ENCODE measurements at regions not wholly inside any gene's neighbourhood (a gene's known extent, or its start where the extent isn't known, plus 50 kb on each side); places are given as distances from the start of the nearest gene placed in this dataset.

DNA sequence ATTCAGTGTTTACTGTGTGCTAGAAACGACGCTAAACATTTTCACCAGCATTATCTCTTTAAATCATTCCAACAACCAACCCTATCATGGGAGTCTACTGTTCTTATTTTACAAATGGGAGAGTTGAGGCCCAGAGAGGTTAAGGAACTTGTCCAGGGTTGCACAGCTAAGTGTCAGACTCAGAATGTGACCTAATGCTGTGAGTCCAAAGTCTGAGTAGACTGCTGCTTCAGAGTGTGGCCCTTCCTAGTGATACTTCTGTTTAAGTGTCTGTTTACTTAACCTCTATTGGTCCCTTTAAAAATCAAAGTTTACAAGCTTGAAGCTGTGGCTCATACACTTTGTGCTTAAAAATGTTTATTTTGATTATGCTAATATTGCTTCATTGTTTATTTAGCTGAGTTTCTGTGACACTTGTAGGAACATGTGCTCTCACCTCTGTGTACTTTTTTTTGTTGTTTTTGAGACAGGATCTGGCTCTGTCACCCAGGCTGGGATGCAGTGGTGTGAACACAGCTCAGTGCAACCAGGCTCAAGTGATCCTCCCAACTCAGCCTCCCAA, 84.4 kb upstream of the SYPL1 start:
- Histone ChIP-seq H3K4me1 (ENCODE audit: control insufficient read depth in 5 of 5, insufficient read depth in 5 of 5, low read length in 5 of 5) (peaks cover 1 to 15% (median 8%) of the 10 kb centered on the region in 5 donors), H3K27ac (ENCODE audit: low read depth, low read length) (no peak overlapping the region), H3K4me3 (ENCODE audit: low read depth in 1 of 5, low read length in 5 of 5) (no peak overlapping the region), H3K36me3 (ENCODE audit: control insufficient read depth in 5 of 5, insufficient read depth in 5 of 5, low read length in 5 of 5) (no peaks in the 10 kb centered on the region), H3K9me3 (ENCODE audit: control insufficient read depth in 5 of 5, low read length in 5 of 5) (no peaks in the 10 kb centered on the region), H3K27me3 (ENCODE audit: control insufficient read depth in 5 of 5, insufficient read depth in 4 of 5, low read length in 5 of 5) (no peaks in the 10 kb centered on the region), H3K9ac (ENCODE audit: low read length in 5 of 5) (no peak overlapping the region)

DNA sequence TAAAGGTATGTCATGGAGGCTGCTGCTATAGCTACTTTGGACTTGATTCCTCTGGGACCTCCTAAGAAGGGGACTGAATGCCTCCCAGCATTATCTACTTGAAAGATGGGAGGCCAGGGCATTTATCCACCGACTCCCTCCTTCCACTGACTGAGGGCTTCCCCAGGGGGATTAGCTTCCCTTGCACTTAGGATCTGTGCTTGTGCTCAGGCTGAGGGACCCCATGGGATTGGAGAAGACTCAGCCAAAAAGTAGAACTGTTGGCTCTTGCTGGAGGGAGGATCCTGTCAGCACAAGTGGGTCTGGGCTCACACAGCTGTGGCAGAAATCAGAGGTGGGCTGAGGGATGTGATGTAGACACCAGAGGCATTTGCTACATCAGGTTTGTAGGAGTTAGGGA, 81.5 kb upstream of the SYPL1 start:
- Histone ChIP-seq H3K27ac (ENCODE audit: low read depth, low read length) (no peak overlapping the region), H3K4me1 (ENCODE audit: control insufficient read depth in 5 of 5, insufficient read depth in 5 of 5, low read length in 5 of 5) (peaks cover 0 to 14% (median 1%) of the 10 kb centered on the region in 5 donors), H3K4me3 (ENCODE audit: low read depth in 1 of 5, low read length in 5 of 5) (no peak overlapping the region), H3K36me3 (ENCODE audit: control insufficient read depth in 5 of 5, insufficient read depth in 5 of 5, low read length in 5 of 5) (no peaks in the 10 kb centered on the region), H3K9me3 (ENCODE audit: control insufficient read depth in 5 of 5, low read length in 5 of 5) (no peaks in the 10 kb centered on the region), H3K27me3 (ENCODE audit: control insufficient read depth in 5 of 5, insufficient read depth in 4 of 5, low read length in 5 of 5) (no peaks in the 10 kb centered on the region), H3K9ac (ENCODE audit: low read length in 5 of 5) (no peak overlapping the region)

- Histone ChIP-seq H3K4me3 (ENCODE audit: low read depth in 1 of 5, low read length in 5 of 5) (no peak overlapping the region), H3K36me3 (ENCODE audit: control insufficient read depth in 5 of 5, insufficient read depth in 5 of 5, low read length in 5 of 5) (no peaks in the 10 kb centered on the region), H3K27ac (ENCODE audit: low read depth, low read length) (peak overlapping the region; percentile 20), H3K9ac (ENCODE audit: low read length in 5 of 5) (no peak overlapping the region), H3K4me1 (ENCODE audit: control insufficient read depth in 5 of 5, insufficient read depth in 5 of 5, low read length in 5 of 5) (peaks cover 0 to 14% (median 1%) of the 10 kb centered on the region in 5 donors), H3K9me3 (ENCODE audit: control insufficient read depth in 5 of 5, low read length in 5 of 5) (no peaks in the 10 kb centered on the region), H3K27me3 (ENCODE audit: control insufficient read depth in 5 of 5, insufficient read depth in 4 of 5, low read length in 5 of 5) (no peaks in the 10 kb centered on the region)
Measured at GRCh38 chr7:106190589-106191330, 78.6 kb upstream of the SYPL1 start.

DNA sequence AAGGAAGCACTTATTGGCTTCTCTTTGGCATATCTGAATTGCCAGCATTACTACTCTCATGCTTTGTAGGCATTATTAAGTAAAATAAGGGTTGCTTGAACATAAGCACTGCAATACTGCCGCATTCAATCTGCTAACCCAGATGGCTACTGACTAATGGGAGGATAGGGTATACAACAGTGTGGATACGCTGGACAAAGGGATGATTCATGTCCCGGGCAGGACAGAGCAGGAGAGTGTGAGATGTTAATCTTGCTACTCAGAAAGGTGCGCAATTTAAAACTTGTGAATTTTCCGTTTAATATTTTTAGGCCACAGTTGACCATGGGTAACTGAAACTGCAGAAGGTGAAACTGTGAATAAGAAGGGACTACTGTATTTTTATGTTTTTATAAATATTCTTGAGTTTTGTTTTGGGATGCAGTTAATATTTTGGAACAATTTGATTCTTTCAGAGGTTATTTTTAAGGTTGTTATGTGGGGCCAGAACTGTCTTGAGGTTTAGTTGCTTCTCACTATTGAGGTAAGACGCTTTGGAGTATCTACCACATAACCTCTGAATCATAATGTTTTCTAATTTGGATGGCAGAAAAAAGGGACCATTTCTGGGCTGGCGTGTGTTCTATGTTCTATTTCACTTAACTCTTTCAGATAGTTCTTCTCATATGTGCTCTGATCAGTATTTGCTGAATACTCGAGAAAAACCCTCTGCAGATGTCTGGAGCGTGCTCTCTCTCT, 75.7 kb upstream of the SYPL1 start:
- no peaks in the 10 kb centered on the region for H3K36me3 ChIP-seq (ENCODE audit: control insufficient read depth in 5 of 5, insufficient read depth in 5 of 5, low read length in 5 of 5)
- H3K27me3 ChIP-seq (ENCODE audit: control insufficient read depth in 5 of 5, insufficient read depth in 4 of 5, low read length in 5 of 5), result no peaks in the 10 kb centered on the region
- no peak overlapping the region for H3K4me3 ChIP-seq (ENCODE audit: low read depth in 1 of 5, low read length in 5 of 5)
- peaks cover 0 to 14% (median 0%) of the 10 kb centered on the region in 5 donors for H3K4me1 ChIP-seq (ENCODE audit: control insufficient read depth in 5 of 5, insufficient read depth in 5 of 5, low read length in 5 of 5)
- H3K9me3 ChIP-seq (ENCODE audit: control insufficient read depth in 5 of 5, low read length in 5 of 5), result no peaks in the 10 kb centered on the region
- H3K27ac ChIP-seq (ENCODE audit: low read depth, low read length), result no peak overlapping the region
- H3K9ac ChIP-seq (ENCODE audit: low read length in 5 of 5), result no peak overlapping the region

DNA sequence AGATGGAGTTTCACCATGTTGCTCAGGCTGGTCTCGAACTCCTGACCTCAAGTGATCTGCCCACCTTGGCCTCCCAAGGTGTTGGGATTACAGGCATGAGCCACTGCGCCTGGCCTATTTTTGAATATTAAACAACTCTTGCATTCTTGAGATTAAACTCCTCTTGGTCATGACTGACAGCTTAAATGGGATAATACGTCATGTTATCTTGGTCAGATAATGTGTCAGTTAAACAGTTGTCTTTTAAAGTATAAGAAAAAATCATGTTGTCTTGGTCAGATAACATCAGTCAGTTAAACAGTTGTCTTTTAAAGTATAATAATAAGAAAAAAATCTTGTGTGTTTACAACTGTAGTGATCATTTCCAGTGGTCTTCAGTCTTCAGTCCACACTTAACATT, 73.6 kb upstream of the SYPL1 start:
- H3K9me3 ChIP-seq (ENCODE audit: control insufficient read depth in 5 of 5, low read length in 5 of 5), result no peaks in the 10 kb centered on the region
- peaks cover 0 to 6% (median 0%) of the 10 kb centered on the region in 5 donors for H3K4me1 ChIP-seq (ENCODE audit: control insufficient read depth in 5 of 5, insufficient read depth in 5 of 5, low read length in 5 of 5)

GRCh38 chr7:106183952-106184351, 71.8 kb upstream of the SYPL1 start:
- Histone ChIP-seq H3K27me3 (ENCODE audit: control insufficient read depth in 5 of 5, insufficient read depth in 4 of 5, low read length in 5 of 5) (no peaks in the 10 kb centered on the region), H3K27ac (ENCODE audit: low read depth, low read length) (no peak overlapping the region), H3K4me1 (ENCODE audit: control insufficient read depth in 5 of 5, insufficient read depth in 5 of 5, low read length in 5 of 5) (peaks cover 0 to 7% (median 0%) of the 10 kb centered on the region in 5 donors), H3K9ac (ENCODE audit: low read length in 5 of 5) (no peak overlapping the region), H3K36me3 (ENCODE audit: control insufficient read depth in 5 of 5, insufficient read depth in 5 of 5, low read length in 5 of 5) (no peaks in the 10 kb centered on the region), H3K9me3 (ENCODE audit: control insufficient read depth in 5 of 5, low read length in 5 of 5) (no peaks in the 10 kb centered on the region), H3K4me3 (ENCODE audit: low read depth in 1 of 5, low read length in 5 of 5) (no peak overlapping the region)

More for the DNA sequence above, 73.6 kb upstream of the SYPL1 start:
- no peaks in the 10 kb centered on the region for H3K27me3 ChIP-seq (ENCODE audit: control insufficient read depth in 5 of 5, insufficient read depth in 4 of 5, low read length in 5 of 5)
- no peaks in the 10 kb centered on the region for H3K36me3 ChIP-seq (ENCODE audit: control insufficient read depth in 5 of 5, insufficient read depth in 5 of 5, low read length in 5 of 5)
- H3K9ac ChIP-seq (ENCODE audit: low read length in 5 of 5), result no peak overlapping the region
- H3K4me3 ChIP-seq (ENCODE audit: low read depth in 1 of 5, low read length in 5 of 5), result no peak overlapping the region
- H3K27ac ChIP-seq (ENCODE audit: low read depth, low read length), result no peak overlapping the region

DNA sequence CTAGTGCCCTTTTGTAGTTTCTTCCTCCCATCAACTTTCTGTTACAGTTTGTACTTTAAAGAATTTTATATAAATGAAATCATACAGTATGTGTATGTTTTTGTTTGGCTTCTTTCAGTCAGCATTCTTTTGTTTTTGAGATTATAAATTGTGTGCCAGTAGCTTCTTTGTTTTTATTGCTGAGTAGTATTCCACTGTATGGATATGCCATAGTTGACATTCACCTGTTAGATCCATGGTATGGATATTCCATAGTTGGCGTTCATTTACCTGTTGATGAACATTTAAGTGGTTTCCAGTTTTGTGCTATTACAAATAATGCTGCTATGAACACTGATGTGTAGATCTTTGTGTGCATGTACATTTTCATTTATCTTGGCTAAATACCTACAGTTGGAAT, 70.8 kb upstream of the SYPL1 start:
- H3K27me3 ChIP-seq (ENCODE audit: control insufficient read depth in 5 of 5, insufficient read depth in 4 of 5, low read length in 5 of 5), result no peaks in the 10 kb centered on the region
- no peak overlapping the region for H3K9ac ChIP-seq (ENCODE audit: low read length in 5 of 5)
- H3K4me1 ChIP-seq (ENCODE audit: control insufficient read depth in 5 of 5, insufficient read depth in 5 of 5, low read length in 5 of 5), result peaks cover 0 to 11% (median 6%) of the 10 kb centered on the region in 5 donors
- H3K27ac ChIP-seq (ENCODE audit: low read depth, low read length), result no peak overlapping the region
- no peaks in the 10 kb centered on the region for H3K9me3 ChIP-seq (ENCODE audit: control insufficient read depth in 5 of 5, low read length in 5 of 5)
- H3K36me3 ChIP-seq (ENCODE audit: control insufficient read depth in 5 of 5, insufficient read depth in 5 of 5, low read length in 5 of 5), result no peaks in the 10 kb centered on the region
- H3K4me3 ChIP-seq (ENCODE audit: low read depth in 1 of 5, low read length in 5 of 5), result no peak overlapping the region

- no peaks in the 10 kb centered on the region for H3K27me3 ChIP-seq (ENCODE audit: control insufficient read depth in 5 of 5, insufficient read depth in 4 of 5, low read length in 5 of 5)
- H3K9ac ChIP-seq (ENCODE audit: low read length in 5 of 5), result no peak overlapping the region
- peaks cover 0 to 23% (median 18%) of the 10 kb centered on the region in 5 donors for H3K4me1 ChIP-seq (ENCODE audit: control insufficient read depth in 5 of 5, insufficient read depth in 5 of 5, low read length in 5 of 5)
- H3K27ac ChIP-seq (ENCODE audit: low read depth, low read length), result no peak overlapping the region
- no peak overlapping the region for H3K4me3 ChIP-seq (ENCODE audit: low read depth in 1 of 5, low read length in 5 of 5)
- H3K36me3 ChIP-seq (ENCODE audit: control insufficient read depth in 5 of 5, insufficient read depth in 5 of 5, low read length in 5 of 5), result no peaks in the 10 kb centered on the region
- no peaks in the 10 kb centered on the region for H3K9me3 ChIP-seq (ENCODE audit: control insufficient read depth in 5 of 5, low read length in 5 of 5)
Measured at GRCh38 chr7:106181658-106182265, 69.7 kb upstream of the SYPL1 start.

- H3K9ac ChIP-seq (ENCODE audit: low read length in 5 of 5), result no peak overlapping the region
- no peak overlapping the region for H3K27ac ChIP-seq (ENCODE audit: low read depth, low read length)
- no peak overlapping the region for H3K4me3 ChIP-seq (ENCODE audit: low read depth in 1 of 5, low read length in 5 of 5)
- H3K9me3 ChIP-seq (ENCODE audit: control insufficient read depth in 5 of 5, low read length in 5 of 5), result no peaks in the 10 kb centered on the region
- no peaks in the 10 kb centered on the region for H3K36me3 ChIP-seq (ENCODE audit: control insufficient read depth in 5 of 5, insufficient read depth in 5 of 5, low read length in 5 of 5)
- H3K4me1 ChIP-seq (ENCODE audit: control insufficient read depth in 5 of 5, insufficient read depth in 5 of 5, low read length in 5 of 5), result peaks cover 0 to 26% (median 23%) of the 10 kb centered on the region in 5 donors
- no peaks in the 10 kb centered on the region for H3K27me3 ChIP-seq (ENCODE audit: control insufficient read depth in 5 of 5, insufficient read depth in 4 of 5, low read length in 5 of 5)
Measured at GRCh38 chr7:106180721-106181120, 68.6 kb upstream of the SYPL1 start.

DNA sequence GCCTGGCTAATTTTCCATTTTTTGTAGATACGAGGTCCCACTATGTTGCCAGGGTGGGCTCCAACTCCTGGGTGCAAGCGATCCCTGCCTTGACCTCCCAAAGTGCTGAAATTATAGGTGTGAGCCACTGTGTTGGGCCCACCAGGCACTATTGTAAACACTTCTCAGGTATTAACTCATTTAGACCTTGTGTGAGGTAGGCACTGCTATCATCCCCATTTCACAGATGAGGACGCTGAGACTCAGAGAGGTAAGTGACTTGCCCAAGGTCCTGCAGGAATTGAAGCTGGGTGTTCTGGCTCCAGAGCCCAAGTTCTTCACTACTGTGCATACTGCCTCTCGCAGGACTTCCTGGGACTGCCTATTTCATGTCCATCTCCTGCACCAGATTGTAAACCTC, 67.1 kb upstream of the SYPL1 start:
- no peaks in the 10 kb centered on the region for H3K27me3 ChIP-seq (ENCODE audit: control insufficient read depth in 5 of 5, insufficient read depth in 4 of 5, low read length in 5 of 5)
- H3K9ac ChIP-seq (ENCODE audit: low read length in 5 of 5), result no peak overlapping the region
- no peaks in the 10 kb centered on the region for H3K36me3 ChIP-seq (ENCODE audit: control insufficient read depth in 5 of 5, insufficient read depth in 5 of 5, low read length in 5 of 5)
- peaks cover 0 to 26% (median 23%) of the 10 kb centered on the region in 5 donors for H3K4me1 ChIP-seq (ENCODE audit: control insufficient read depth in 5 of 5, insufficient read depth in 5 of 5, low read length in 5 of 5)
- no peak overlapping the region for H3K27ac ChIP-seq (ENCODE audit: low read depth, low read length)
- H3K4me3 ChIP-seq (ENCODE audit: low read depth in 1 of 5, low read length in 5 of 5), result no peak overlapping the region
- H3K9me3 ChIP-seq (ENCODE audit: control insufficient read depth in 5 of 5, low read length in 5 of 5), result no peaks in the 10 kb centered on the region

All from subcutaneous abdominal adipose tissue (tissue), 5 donors.